ENCODE measurements at regions not wholly inside any gene's neighbourhood (a gene's known extent, or its start where the extent isn't known, plus 50 kb on each side); places are given as distances from the start of the nearest gene placed in this dataset.

GRCh38 chr2:187617120-187617519 lies 62.9 kb upstream of the TFPI start:
- TF ChIP-seq, protein P1, sequence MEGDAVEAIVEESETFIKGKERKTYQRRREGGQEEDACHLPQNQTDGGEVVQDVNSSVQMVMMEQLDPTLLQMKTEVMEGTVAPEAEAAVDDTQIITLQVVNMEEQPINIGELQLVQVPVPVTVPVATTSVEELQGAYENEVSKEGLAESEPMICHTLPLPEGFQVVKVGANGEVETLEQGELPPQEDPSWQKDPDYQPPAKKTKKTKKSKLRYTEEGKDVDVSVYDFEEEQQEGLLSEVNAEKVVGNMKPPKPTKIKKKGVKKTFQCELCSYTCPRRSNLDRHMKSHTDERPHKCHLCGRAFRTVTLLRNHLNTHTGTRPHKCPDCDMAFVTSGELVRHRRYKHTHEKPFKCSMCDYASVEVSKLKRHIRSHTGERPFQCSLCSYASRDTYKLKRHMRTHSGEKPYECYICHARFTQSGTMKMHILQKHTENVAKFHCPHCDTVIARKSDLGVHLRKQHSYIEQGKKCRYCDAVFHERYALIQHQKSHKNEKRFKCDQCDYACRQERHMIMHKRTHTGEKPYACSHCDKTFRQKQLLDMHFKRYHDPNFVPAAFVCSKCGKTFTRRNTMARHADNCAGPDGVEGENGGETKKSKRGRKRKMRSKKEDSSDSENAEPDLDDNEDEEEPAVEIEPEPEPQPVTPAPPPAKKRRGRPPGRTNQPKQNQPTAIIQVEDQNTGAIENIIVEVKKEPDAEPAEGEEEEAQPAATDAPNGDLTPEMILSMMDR (conservative IDR thresholded peaks at IDR 0.05; ENCODE audit: low read depth, low read length): no peak
- TF ChIP-seq EZH2 (IDR thresholded peaks at IDR 0.05; ENCODE audit: borderline replicate concordance, low read depth, low read length, poor library complexity, severe bottlenecking): no peak

Measured in A673 (cell line).